Endothelial cell of umbilical vein (primary cell): ENCODE measurements at regions not wholly inside any gene's neighbourhood (a gene's known extent, or its start where the extent isn't known, plus 50 kb on each side); places are given as distances from the start of the nearest gene placed in this dataset.

Experiments used
- BruUV-seq: library from RNA; stranded (reverse); fragments of 400-500 nt; replicated peaks from 2 replicates; lab custom pipeline; 2021; lab: Mats Ljungman, UMichigan
- CTCF ChIA-PET: fragments of 300-600, 350-600 bp; sonication (Branson Sonifier 250); formaldehyde crosslinking; loops from one replicate; lab custom pipeline; 2021; ENCODE audit warnings: antibody characterized with exemption, inconsistent platforms; lab: Charles Lee
- POLR2A ChIA-PET: fragments of 300-600, 350-600 bp; sonication (Branson Sonifier 250); formaldehyde crosslinking; loops from one replicate; lab custom pipeline; 2021; ENCODE audit warnings: antibody characterized with exemption, inconsistent platforms; lab: Charles Lee
- DNase-seq: peaks from one replicate; pipeline ENCODE4 v3.0.0-alpha.2; 2011; ENCODE audit warnings: low read depth, low spot score
- FAIRE-seq: peaks from 2 replicates; lab custom pipeline; 2011; peaks lifted over from hg19 to GRCh38; lab: Jason Lieb, UNC
- H2AFZ ChIP-seq: 2 replicates; pipeline ENCODE4 v1.6.0; 2012; ENCODE audit warnings: low read depth, low read length, control low read depth, inconsistent platforms
- H3K27ac ChIP-seq: 2 replicates; pipeline ENCODE4 v1.5.1; 2011; ENCODE audit warnings: low read depth, mild to moderate bottlenecking, control low read depth, low read length, moderate library complexity; ENCODE audit not compliant: insufficient read depth
- H3K27me3 ChIP-seq, 2 experiments: 2 replicates each; pipeline versions ENCODE4 v1.6.0 to v1.6.1; 2011; ENCODE audit warnings: low read length in 2 of 2, mixed read lengths in 1 of 2; ENCODE audit not compliant: control insufficient read depth in 2 of 2, insufficient read depth in 2 of 2
- H3K36me3 ChIP-seq, 2 experiments: 2 replicates in 1 of 2; 3 replicates in 1 of 2; pipeline ENCODE4 v1.5.1; 2011; ENCODE audit warnings: low read length in 2 of 2, mild to moderate bottlenecking in 1 of 2, moderate library complexity in 1 of 2; ENCODE audit not compliant: control insufficient read depth in 2 of 2, insufficient read depth in 2 of 2; ENCODE audit errors: extremely low read depth in 1 of 2
- H3K4me1 ChIP-seq: 3 replicates; pipeline ENCODE4 v1.5.1; 2011; ENCODE audit warnings: mild to moderate bottlenecking, low read length; ENCODE audit not compliant: control insufficient read depth, insufficient read depth; ENCODE audit errors: extremely low read depth
- H3K4me2 ChIP-seq: 2 replicates; pipeline ENCODE4 v1.6.1; 2011; ENCODE audit warnings: low read length, control low read depth, mixed read lengths; ENCODE audit not compliant: insufficient read depth
- H3K4me3 ChIP-seq, 3 experiments: fragments of 200-600 bp in 1 of 3; sonication (generic), shearing (Covaris generic) in 1 of 3; replicated peaks in 1 of 3; 2 replicates each; pipeline ENCODE4 v1.5.1; 2011 to 2016; ENCODE audit warnings: control low read depth in 3 of 3, low read length in 3 of 3, mild to moderate bottlenecking in 2 of 3, inconsistent platforms in 1 of 3, low read depth in 1 of 3, moderate library complexity in 1 of 3; ENCODE audit not compliant: insufficient read depth in 1 of 3
- H3K79me2 ChIP-seq: 2 replicates; pipeline ENCODE4 v1.6.0; 2012; ENCODE audit warnings: low read length, inconsistent platforms; ENCODE audit not compliant: control insufficient read depth, insufficient read depth
- H3K9ac ChIP-seq: replicated peaks from 2 replicates; pipeline ENCODE3; 2011; ENCODE audit warnings: low read length, control low read depth; ENCODE audit not compliant: insufficient read depth; ENCODE audit errors: extremely low read depth
- H3K9me1 ChIP-seq: replicated peaks from 3 replicates; pipeline ENCODE4 v1.6.0; 2011; ENCODE audit warnings: mild to moderate bottlenecking, low read length; ENCODE audit not compliant: control insufficient read depth, insufficient read depth; ENCODE audit errors: extremely low read depth
- H3K9me3 ChIP-seq: replicated peaks from 2 replicates; pipeline ENCODE4 v1.5.1; 2012; ENCODE audit warnings: low read length, inconsistent platforms; ENCODE audit not compliant: control insufficient read depth, insufficient read depth
- H4K20me1 ChIP-seq: replicated peaks from 2 replicates; pipeline ENCODE3; 2011; ENCODE audit warnings: mild to moderate bottlenecking, low read length; ENCODE audit not compliant: control insufficient read depth, insufficient read depth; ENCODE audit errors: extremely low read depth
- CTCF ChIP-seq, 2 donors: IDR thresholded peaks; 1 replicate in 1 of 2; 2 replicates in 1 of 2; pipeline ENCODE4 v1.5.1; 2011; ENCODE audit warnings: low read length in 2 of 2, mild to moderate bottlenecking in 2 of 2, moderate library complexity in 2 of 2, control low read depth in 1 of 2, inconsistent platforms in 1 of 2, low read depth in 1 of 2; ENCODE audit not compliant: insufficient read depth in 1 of 2; ENCODE audit errors: extremely low read depth in 1 of 2
- EZH2 ChIP-seq: IDR thresholded peaks from 2 replicates; pipeline ENCODE4 v1.6.1; 2012; ENCODE audit warnings: borderline replicate concordance, low read depth, mild to moderate bottlenecking, moderate library complexity, low read length, inconsistent platforms; ENCODE audit not compliant: severe bottlenecking
- FOS ChIP-seq: IDR thresholded peaks from 2 replicates; pipeline ENCODE4 v1.6.1; 2011; ENCODE audit warnings: mild to moderate bottlenecking, low read length, moderate library complexity, borderline replicate concordance; ENCODE audit not compliant: insufficient read depth
- GATA2 ChIP-seq: IDR thresholded peaks from 2 replicates; pipeline ENCODE4 v1.7.0; 2011; ENCODE audit warnings: low read depth, mild to moderate bottlenecking, moderate library complexity, mixed read lengths, low read length; ENCODE audit not compliant: insufficient read length, insufficient read depth
- JUN ChIP-seq: IDR thresholded peaks from 2 replicates; pipeline ENCODE4 v1.6.1; 2011; ENCODE audit warnings: borderline replicate concordance, low read depth; ENCODE audit not compliant: insufficient read length, insufficient read depth
- MAX ChIP-seq: IDR thresholded peaks from 2 replicates; pipeline ENCODE4 v1.6.1; 2011; ENCODE audit not compliant: insufficient read depth, insufficient read length
- MYC ChIP-seq: IDR thresholded peaks from one replicate; pipeline ENCODE4 v1.6.1; 2011; ENCODE audit warnings: mild to moderate bottlenecking, low read depth, low read length
- POLR2A ChIP-seq: IDR thresholded peaks from 2 replicates; pipeline ENCODE4 v1.6.1; 2012; ENCODE audit warnings: low read depth, mild to moderate bottlenecking, control low read depth, low read length
- POLR2AphosphoS5 ChIP-seq: IDR thresholded peaks from 2 replicates; pipeline ENCODE4 v1.6.1; 2012; ENCODE audit warnings: low read depth, mild to moderate bottlenecking, control low read depth, low read length, moderate library complexity; ENCODE audit not compliant: insufficient read depth
- dilution Hi-C: fragments of 300-500 bp; cut with MboI; formaldehyde crosslinking; loops from one replicate; pipeline ENCODE4 v1.15.0; 2019; ENCODE audit warnings: low sequenced_read_pairs; ENCODE audit not compliant: extremely low pct_ligation_motif_present
- intact Hi-C: fragments of 100-400 bp; cut with micrococcal nuclease; formaldehyde crosslinking; loops from one replicate; pipeline ENCODE4 v1.10.0; 2022

- ChIA-PET CTCF (interaction anchor here (1.1 kb wide), 1 partner anchor 10 kb away, joined by 3 read pairs; no protein-coding TSS in a partner anchor), POLR2A (no interaction called here)
- no peak overlapping the region for H3K4me2 ChIP-seq
- no peak for FAIRE-seq
- no peak overlapping the region for H2AFZ ChIP-seq
- dilution Hi-C loops (no loop called here), intact Hi-C loops (no loop called here)
- H3K27ac ChIP-seq, result no peak overlapping the region
- no peaks in the 10 kb centered on the region for H3K79me2 ChIP-seq
- no peak overlapping the region for H3K4me3 ChIP-seq
- no peaks in the 10 kb centered on the region for H3K36me3 ChIP-seq
- TF ChIP-seq EZH2, result no peak
- TF ChIP-seq JUN, result no peak
- TF ChIP-seq MYC, result no peak
- no peak for TF ChIP-seq POLR2A
- TF ChIP-seq POLR2AphosphoS5, result no peak
- no peak for TF ChIP-seq MAX
- TF ChIP-seq FOS, result no peak
- no peak for TF ChIP-seq CTCF (IDR thresholded peaks at IDR 0.05; ENCODE audit: extremely low read depth in 1 of 2, insufficient read depth in 1 of 2, low read depth in 1 of 2, low read length in 2 of 2)
- TF ChIP-seq GATA2, result no peak
- H3K9me3 ChIP-seq, result no peaks in the 10 kb centered on the region
- BruUV-seq, result no TSS peak
- peaks cover 0 to 3% of the 10 kb centered on the region in 2 experiments for H3K27me3 ChIP-seq
- no peak overlapping the region for H3K9ac ChIP-seq
- no peaks in the 10 kb centered on the region for H3K9me1 ChIP-seq
- no peak for DNase-seq
- no peaks in the 10 kb centered on the region for H3K4me1 ChIP-seq
- no peaks in the 10 kb centered on the region for H4K20me1 ChIP-seq
Observed at GRCh38 chr5:88393042-88393441, 124.4 kb upstream of the TMEM161B start.
